K562 (cell line): ENCODE measurements at regions not wholly inside any gene's neighbourhood (a gene's known extent, or its start where the extent isn't known, plus 50 kb on each side); places are given as distances from the start of the nearest gene placed in this dataset.

ENCODE experiments used
- ATAC-seq: fragments of 200-7000 bp; cut with Tn5 transposase; 3 replicates; pipeline ENCODE4 v1.9.1; 2020; ENCODE audit warnings: moderate library complexity
- BruUV-seq: library from RNA; stranded (reverse); fragments of 400-500 nt; replicated peaks from 2 replicates; lab custom pipeline; 2021; lab: Mats Ljungman, UMichigan
- CTCF ChIA-PET: fragments of 300-600 bp; formaldehyde crosslinking; extraction: SDS; loops from one replicate; lab custom pipeline; 2021; ENCODE audit warnings: low intra/inter-chr PET ratio; lab: Yijun Ruan, JAX
- POLR2A ChIA-PET: fragments of 300-600, 350-650 bp; sonication (Branson Sonifier 250); formaldehyde crosslinking; extraction: SDS; loops from one replicate; lab custom pipeline; 2021; ENCODE audit warnings: antibody characterized with exemption, inconsistent platforms; lab: Yijun Ruan, JAX
- DNase-seq, 4 experiments: peaks; one replicate each; pipeline versions ENCODE4 v3.0.0 to v3.0.0-alpha.2; 2011 to 2018; ENCODE audit warnings: low spot score in 3 of 4, mixed read lengths in 3 of 4; ENCODE audit errors: extremely low read depth in 1 of 4
- FAIRE-seq: peaks from 2 replicates; lab custom pipeline; 2011; peaks lifted over from hg19 to GRCh38; lab: Jason Lieb, UNC
- H2AFZ ChIP-seq: 2 replicates; pipeline ENCODE4 v1.6.0; 2011; ENCODE audit warnings: low read depth, low read length, control low read depth, inconsistent platforms
- H3K27ac ChIP-seq: fragments of 200-600 bp; 3 replicates; pipeline ENCODE4 v1.8.0; 2011; ENCODE audit warnings: low read depth, mild to moderate bottlenecking, control low read depth, inconsistent platforms, low read length, moderate library complexity, mixed read lengths; ENCODE audit errors: extremely low read depth
- H3K27me3 ChIP-seq, 2 experiments: fragments of 300-600 bp in 1 of 2; 2 replicates in 1 of 2; 3 replicates in 1 of 2; pipeline versions ENCODE4 v1.6.0 to v1.8.0; 2011; ENCODE audit warnings: inconsistent platforms in 2 of 2, low read length in 2 of 2, mild to moderate bottlenecking in 1 of 2, mixed read lengths in 1 of 2, moderate library complexity in 1 of 2; ENCODE audit not compliant: control insufficient read depth in 2 of 2, insufficient read depth in 2 of 2
- H3K36me3 ChIP-seq: fragments of 300-600 bp; 3 replicates; pipeline ENCODE4 v1.8.0; 2011; ENCODE audit warnings: mild to moderate bottlenecking, low read length, inconsistent platforms; ENCODE audit not compliant: control insufficient read depth, insufficient read depth
- H3K4me1 ChIP-seq, 2 experiments: fragments of 200-600 bp in 1 of 2; replicated peaks in 1 of 2; 2 replicates in 1 of 2; 3 replicates in 1 of 2; pipeline versions ENCODE4 v1.5.1 to v1.8.0; 2011; ENCODE audit warnings: inconsistent platforms in 2 of 2, low read length in 2 of 2, mild to moderate bottlenecking in 1 of 2, mixed read lengths in 1 of 2, moderate library complexity in 1 of 2; ENCODE audit not compliant: control insufficient read depth in 2 of 2, insufficient read depth in 2 of 2
- H3K4me2 ChIP-seq: 2 replicates; pipeline ENCODE4 v1.6.1; 2011; ENCODE audit warnings: low read length, control low read depth, inconsistent platforms, mixed read lengths; ENCODE audit not compliant: insufficient read depth
- H3K4me3 ChIP-seq: fragments of 200-600 bp; sonication (generic), shearing (Covaris generic); 2 replicates; pipeline ENCODE4 v1.5.1; 2016; ENCODE audit warnings: control low read depth, inconsistent platforms
- H3K79me2 ChIP-seq: fragments of 200-600 bp; 3 replicates; pipeline ENCODE4 v1.8.0; 2011; ENCODE audit warnings: low read length, inconsistent platforms; ENCODE audit not compliant: control insufficient read depth, insufficient read depth
- H3K9ac ChIP-seq, 2 experiments: 2 replicates each; pipeline versions ENCODE4 v1.6.0 to v1.6.1; 2011; ENCODE audit warnings: low read depth in 2 of 2, low read length in 2 of 2, control low read depth in 1 of 2, inconsistent platforms in 1 of 2, mild to moderate bottlenecking in 1 of 2, mixed read lengths in 1 of 2; ENCODE audit not compliant: insufficient read depth in 1 of 2
- H3K9me1 ChIP-seq: one replicate; pipeline ENCODE4 v1.6.0; 2011; ENCODE audit warnings: inconsistent platforms, mild to moderate bottlenecking, low read length, moderate library complexity; ENCODE audit not compliant: control insufficient read depth, insufficient read depth
- H3K9me3 ChIP-seq: replicated peaks from 2 replicates; pipeline ENCODE4 v1.5.1; 2011; ENCODE audit warnings: low read depth, low read length, inconsistent platforms; ENCODE audit not compliant: control insufficient read depth, insufficient read depth
- H4K20me1 ChIP-seq: replicated peaks from 2 replicates; pipeline ENCODE4 v1.6.1; 2011; ENCODE audit warnings: low read length, inconsistent platforms, mixed read lengths; ENCODE audit not compliant: control insufficient read depth, insufficient read depth
- AFF4 ChIP-seq: sonication (generic); formaldehyde crosslinking; IDR thresholded peaks from 2 replicates; pipeline ENCODE4 v1.8.0; 2023; ENCODE audit warnings: mild to moderate bottlenecking, missing genetic modification reagents
- ARHGAP35 ChIP-seq: fragments of 450-650 bp; IDR thresholded peaks from 2 replicates; pipeline ENCODE4 v1.6.1; 2018; ENCODE audit not compliant: partially characterized antibody
- CC2D1A ChIP-seq: fragments of 450-650 bp; IDR thresholded peaks from 2 replicates; pipeline ENCODE4 v1.6.1; 2017; ENCODE audit warnings: mild to moderate bottlenecking
- EZH2 ChIP-seq: IDR thresholded peaks from 2 replicates; pipeline ENCODE4 v1.6.1; 2012; ENCODE audit warnings: low read depth, mild to moderate bottlenecking, inconsistent platforms, low read length, borderline replicate concordance
- FIP1L1 ChIP-seq: fragments of 200-400 bp; formaldehyde crosslinking; IDR thresholded peaks from 2 replicates; pipeline ENCODE4 v1.6.1; 2018; ENCODE audit warnings: mild to moderate bottlenecking, low read depth, low read length; ENCODE audit not compliant: poor library complexity, severe bottlenecking
- HCFC1 ChIP-seq: IDR thresholded peaks from 2 replicates; pipeline ENCODE4 v1.6.1; 2012; ENCODE audit warnings: low read depth, low read length, improper control_type of control experiment
- HIVEP1 ChIP-seq: fragments of 250-450 bp; sonication (Bioruptor Pico); IDR thresholded peaks from 2 replicates; pipeline ENCODE4 v1.4.0; 2020; ENCODE audit warnings: mild to moderate bottlenecking
- HLTF ChIP-seq: fragments of 450-650 bp; IDR thresholded peaks from 2 replicates; pipeline ENCODE4 v1.6.1; 2016
- HNRNPH1 ChIP-seq: fragments of 200-400 bp; formaldehyde crosslinking; optimal IDR thresholded peaks from 2 replicates; pipeline ENCODE3; 2017; ENCODE audit warnings: low read depth, mild to moderate bottlenecking, low read length, moderate library complexity
- HNRNPK ChIP-seq: fragments of 200-400 bp; formaldehyde crosslinking; IDR thresholded peaks from one replicate; pipeline ENCODE4 v1.6.1; 2018; ENCODE audit warnings: mild to moderate bottlenecking, low read depth, low read length; ENCODE audit not compliant: poor library complexity, severe bottlenecking
- HNRNPLL ChIP-seq: fragments of 200-400 bp; formaldehyde crosslinking; IDR thresholded peaks from 2 replicates; pipeline ENCODE4 v1.6.1; 2017; ENCODE audit warnings: low read length, low read depth, mild to moderate bottlenecking; ENCODE audit not compliant: poor library complexity, severe bottlenecking
- PML ChIP-seq: IDR thresholded peaks from 2 replicates; pipeline ENCODE4 v1.6.1; 2012; ENCODE audit warnings: low read length, inconsistent platforms
- RFX1 ChIP-seq: fragments of 450-650 bp; IDR thresholded peaks from 2 replicates; pipeline ENCODE4 v1.6.1; 2016; ENCODE audit warnings: mild to moderate bottlenecking, moderate library complexity
- SAFB2 ChIP-seq: fragments of 200-400 bp; formaldehyde crosslinking; IDR thresholded peaks from 2 replicates; pipeline ENCODE4 v1.6.1; 2018; ENCODE audit warnings: borderline replicate concordance, low read length, low read depth, moderate library complexity; ENCODE audit not compliant: severe bottlenecking
- SMARCA4 ChIP-seq: fragments of 450-650 bp; IDR thresholded peaks from 2 replicates; pipeline ENCODE4 v1.6.1; 2016
- TRIM25 ChIP-seq: fragments of 450-650 bp; IDR thresholded peaks from 2 replicates; pipeline ENCODE4 v1.7.0; 2016; ENCODE audit warnings: borderline replicate concordance
- ZNF12 ChIP-seq: sonication (generic); formaldehyde crosslinking; IDR thresholded peaks from 2 replicates; pipeline ENCODE4 v1.4.0; 2020; ENCODE audit warnings: mild to moderate bottlenecking, missing genetic modification reagents
- whole genome bisulfite sequencing: fragments of 100-300 bp; shearing (Covaris generic); methylation state at CpG from one replicate; pipeline ENCODE4 v1.1.6; 2016; ENCODE audit warnings: low coverage, mixed read lengths; ENCODE audit not compliant: insufficient coverage; ENCODE audit errors: missing lambda C conversion rate; 5-methylcytosine and 5-hydroxymethylcytosine counted together
- in situ Hi-C: fragments of 300-500 bp; cut with MboI; formaldehyde crosslinking; loops from 4 replicates; pipeline ENCODE4 v1.15.0; 2018; ENCODE audit warnings: inconsistent platforms, mixed read lengths
- intact Hi-C: fragments of 100-400 bp; cut with micrococcal nuclease; formaldehyde crosslinking; loops from 2 replicates; pipeline ENCODE4 v1.14.2; 2022

GRCh38 chr5:88551724-88552345 lies 283.2 kb upstream of the TMEM161B start:
- CTCF ChIA-PET: interaction anchor here (0.6 kb wide), 1 partner anchor 15 kb away, joined by 4 read pairs; no protein-coding TSS in a partner anchor
- FAIRE-seq: no peak
- no peak overlapping the region for H3K4me3 ChIP-seq
- no peak overlapping the region for H3K9ac ChIP-seq
- H3K9me3 ChIP-seq: no peaks in the 10 kb centered on the region
- intact Hi-C loops: no loop called here
- H3K4me1 ChIP-seq: no peaks in the 10 kb centered on the region
- POLR2A ChIA-PET: interaction anchor here (1.4 kb wide), 1 partner anchor 10 kb away, joined by 4 read pairs; no protein-coding TSS in a partner anchor
- 1% methylated on average over 10 of the region's 10 CpGs for WGBS
- no peaks in the 10 kb centered on the region for H3K79me2 ChIP-seq
- no peak overlapping the region for H3K27ac ChIP-seq
- H2AFZ ChIP-seq: no peak overlapping the region
- H3K36me3 ChIP-seq: no peaks in the 10 kb centered on the region
- H3K4me2 ChIP-seq: no peak overlapping the region
- no peak for ATAC-seq
- no peak for DNase-seq
- no peaks in the 10 kb centered on the region for H3K27me3 ChIP-seq
- H4K20me1 ChIP-seq: no peaks in the 10 kb centered on the region
- no TSS peak for BruUV-seq
- no peaks in the 10 kb centered on the region for H3K9me1 ChIP-seq
- TF ChIP-seq SAFB2: no peak
- TF ChIP-seq EZH2: no peak
- no peak for TF ChIP-seq RFX1
- no peak for TF ChIP-seq HNRNPH1
- no peak for TF ChIP-seq ZNF12
- no peak for TF ChIP-seq HNRNPK
- no peak for TF ChIP-seq SMARCA4
- TF ChIP-seq FIP1L1: no peak
- no peak for TF ChIP-seq AFF4 (CRISPR knock-in tag)
- TF ChIP-seq HNRNPLL: no peak
- no peak for TF ChIP-seq HIVEP1 (CRISPR knock-in tag)
- no peak for TF ChIP-seq PML
- TF ChIP-seq TRIM25: no peak
- TF ChIP-seq ARHGAP35: no peak
- TF ChIP-seq HCFC1: no peak
- TF ChIP-seq CC2D1A: no peak
- no peak for TF ChIP-seq HLTF
- in situ Hi-C loops: no loop called here
